ENCODE measurements at regions not wholly inside any gene's neighbourhood (a gene's known extent, or its start where the extent isn't known, plus 50 kb on each side); places are given as distances from the start of the nearest gene placed in this dataset.

DNA sequence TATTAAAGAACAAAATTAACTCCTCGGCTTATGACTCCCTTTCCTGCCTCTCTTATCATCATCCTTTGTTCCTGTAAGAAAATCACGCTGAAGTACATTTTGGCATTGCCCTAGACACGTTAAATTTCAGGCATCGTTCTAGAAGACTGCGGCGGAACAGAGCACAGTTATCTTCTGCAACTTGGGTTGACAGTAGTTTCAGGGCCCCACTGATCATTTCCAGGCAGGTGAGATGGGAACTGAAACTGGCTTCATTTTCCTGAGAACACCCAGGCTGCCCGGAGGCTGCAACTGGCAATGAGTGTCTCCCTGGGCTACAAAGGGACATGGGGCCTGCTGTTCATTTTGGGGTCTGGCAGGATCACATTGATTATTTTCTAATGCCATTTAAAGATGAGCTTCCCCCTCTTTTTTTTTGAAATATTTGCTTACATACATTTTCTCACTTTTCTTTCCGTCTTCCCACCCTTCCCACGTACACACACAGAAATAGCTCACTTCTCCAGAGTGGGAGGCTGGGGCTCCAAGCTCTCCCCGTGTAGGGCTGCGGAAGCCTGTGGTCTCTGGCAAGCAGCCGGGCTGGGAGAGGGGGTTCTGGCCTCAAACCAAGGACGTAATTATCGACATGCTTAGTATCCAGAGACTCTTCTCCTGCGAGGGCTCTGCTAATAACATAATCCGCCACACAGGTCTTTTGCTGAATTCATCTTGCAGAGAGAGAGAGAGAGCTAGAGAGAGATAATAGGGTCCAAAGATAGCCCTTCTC, 267.4 kb downstream of the ABHD5 start:
- no peak overlapping the region for H3K4me3 ChIP-seq (ENCODE audit: low read length)
- H3K27ac Mint-ChIP-seq: no peak overlapping the region
- no peaks in the 10 kb centered on the region for H3K36me3 Mint-ChIP-seq
- intact Hi-C loops (cut with micrococcal nuclease): no loop called here
- no peak for DNase-seq
- no peaks in the 10 kb centered on the region for H3K9me3 Mint-ChIP-seq
- H3K4me3 Mint-ChIP-seq: no peak overlapping the region
- no peaks in the 10 kb centered on the region for H3K4me1 ChIP-seq (ENCODE audit: control insufficient read depth, insufficient read depth, low read length)
- H3K36me3 ChIP-seq (ENCODE audit: control insufficient read depth, insufficient read depth, low read length): no peaks in the 10 kb centered on the region
- peaks cover 12 to 18% of the 10 kb centered on the region in 2 donors for H3K27me3 Mint-ChIP-seq (ENCODE audit: low read depth in 2 of 2)
- no peaks in the 10 kb centered on the region for H3K9me3 ChIP-seq (ENCODE audit: control insufficient read depth, insufficient read depth, low read length)
- H3K27me3 ChIP-seq (ENCODE audit: control insufficient read depth, insufficient read depth, low read length): no peaks in the 10 kb centered on the region
- no peak for TF ChIP-seq CTCF (IDR thresholded peaks at IDR 0.05)
- no peaks in the 10 kb centered on the region for H3K4me1 Mint-ChIP-seq
- ATAC-seq: no peak
- H3K27ac ChIP-seq (ENCODE audit: low read length): no peak overlapping the region
- WGBS (ENCODE audit: insufficient coverage): 89% methylated on average over 16 of the region's 16 CpGs

GRCh38 chr3:43958973-43959372, 268.2 kb downstream of the ABHD5 start:
- Mint-ChIP-seq H3K27me3 (ENCODE audit: low read depth in 2 of 2) (peaks cover 16 to 18% of the 10 kb centered on the region in 2 donors), H3K4me3 (no peak overlapping the region), H3K9me3 (no peaks in the 10 kb centered on the region), H3K4me1 (no peaks in the 10 kb centered on the region), H3K27ac (no peak overlapping the region), H3K36me3 (no peaks in the 10 kb centered on the region)
- ATAC-seq (no peak), DNase-seq (no peak)
- no peak overlapping the region for H3K4me3 ChIP-seq (ENCODE audit: low read length)
- no peaks in the 10 kb centered on the region for H3K9me3 ChIP-seq (ENCODE audit: control insufficient read depth, insufficient read depth, low read length)
- no peaks in the 10 kb centered on the region for H3K4me1 ChIP-seq (ENCODE audit: control insufficient read depth, insufficient read depth, low read length)
- H3K36me3 ChIP-seq (ENCODE audit: control insufficient read depth, insufficient read depth, low read length): no peaks in the 10 kb centered on the region
- intact Hi-C loops (cut with micrococcal nuclease): no loop called here
- no peaks in the 10 kb centered on the region for H3K27me3 ChIP-seq (ENCODE audit: control insufficient read depth, insufficient read depth, low read length)
- WGBS (ENCODE audit: insufficient coverage): 96% methylated on average over 3 of the region's 3 CpGs
- no peak overlapping the region for H3K27ac ChIP-seq (ENCODE audit: low read length)
- no peak for TF ChIP-seq CTCF (IDR thresholded peaks at IDR 0.05)

DNA sequence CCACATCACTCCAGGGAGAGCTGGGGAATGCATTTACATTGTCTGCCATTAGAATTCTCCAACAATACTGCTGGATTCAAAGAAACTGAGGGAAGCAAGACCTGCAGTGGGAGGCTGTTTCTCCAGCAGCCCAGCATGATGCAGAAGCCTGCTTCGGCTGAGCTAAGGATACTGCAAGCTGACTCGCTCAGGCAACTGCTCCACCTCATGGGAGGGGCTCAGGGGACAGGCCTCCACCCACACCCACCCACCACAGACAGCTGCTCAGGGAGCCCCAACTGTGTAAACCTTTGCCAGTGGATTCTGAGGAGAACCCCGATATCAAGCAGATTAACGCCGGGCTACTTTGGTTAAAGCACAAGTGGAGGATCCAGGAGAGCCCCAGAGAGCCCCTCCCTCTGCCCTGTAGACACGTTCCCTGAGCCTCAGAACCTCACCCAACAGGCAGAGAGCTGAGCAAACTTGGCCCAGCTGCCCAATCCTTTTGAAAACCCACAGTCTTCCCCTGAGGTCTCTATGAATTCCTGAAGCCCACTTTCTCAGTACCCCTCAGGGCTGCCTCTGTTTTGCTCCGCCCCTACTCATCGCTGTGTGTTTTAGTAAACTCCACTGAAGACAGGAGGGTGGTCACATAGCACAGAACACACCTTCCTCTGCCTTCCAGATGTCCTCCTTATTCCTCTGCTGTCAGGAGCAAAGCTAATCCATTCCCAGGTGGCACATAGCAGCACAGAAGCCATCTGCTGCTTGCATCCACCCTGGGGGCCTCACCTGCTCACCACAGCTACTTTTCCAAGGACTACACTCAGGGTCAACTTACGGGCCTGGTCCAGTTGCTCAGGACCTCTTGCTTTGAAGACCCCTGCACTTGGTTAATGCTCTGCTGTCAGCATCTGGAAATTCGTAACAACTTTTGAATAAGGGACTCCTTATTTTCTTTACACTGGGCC, 269.0 kb downstream of the ABHD5 start:
- Histone ChIP-seq H3K9me3 (ENCODE audit: control insufficient read depth, insufficient read depth, low read length) (no peaks in the 10 kb centered on the region), H3K4me3 (ENCODE audit: low read length) (no peak overlapping the region), H3K4me1 (ENCODE audit: control insufficient read depth, insufficient read depth, low read length) (no peaks in the 10 kb centered on the region), H3K27ac (ENCODE audit: low read length) (no peak overlapping the region), H3K27me3 (ENCODE audit: control insufficient read depth, insufficient read depth, low read length) (no peaks in the 10 kb centered on the region), H3K36me3 (ENCODE audit: control insufficient read depth, insufficient read depth, low read length) (no peaks in the 10 kb centered on the region)
- Mint-ChIP-seq H3K4me3 (no peak overlapping the region), H3K9me3 (no peaks in the 10 kb centered on the region), H3K4me1 (no peaks in the 10 kb centered on the region), H3K36me3 (no peaks in the 10 kb centered on the region), H3K27ac (no peak overlapping the region), H3K27me3 (ENCODE audit: low read depth in 2 of 2) (peaks cover 18% of the 10 kb centered on the region in 2 donors)
- intact Hi-C loops (cut with micrococcal nuclease): no loop called here
- no peak for DNase-seq
- no peak for TF ChIP-seq CTCF (IDR thresholded peaks at IDR 0.05)
- 86% methylated on average over 10 of the region's 10 CpGs for WGBS (ENCODE audit: insufficient coverage)
- ATAC-seq: no peak
